Left hindlimb (tissue), 1 donor: ENCODE measurements at regions not wholly inside any gene's neighbourhood (a gene's known extent, or its start where the extent isn't known, plus 50 kb on each side); places are given as distances from the start of the nearest gene placed in this dataset.
"Not testable (repeated sequence)": the region's sequence is repeated elsewhere in the genome, so short reads cannot be mapped to it uniquely, and the experiment has no call there.

Source experiments
- DNase-seq: peaks from one replicate; pipeline ENCODE4 v3.0.0-alpha.2; 2018

GRCh38 chr6:135606392-135606791 lies 108.9 kb upstream of the AHI1 start:
- DNase-seq = no peak

GRCh38 chr6:135608031-135608430 lies 110.5 kb upstream of the AHI1 start:
- no peak for DNase-seq

- not testable (repeated sequence) for DNase-seq
Observed at GRCh38 chr6:135610192-135610591, 112.7 kb upstream of the AHI1 start.

- DNase-seq = no peak
Observed at GRCh38 chr6:135616655-135617054, 119.1 kb upstream of the AHI1 start.

GRCh38 chr6:135617222-135617621 lies 119.7 kb upstream of the AHI1 start:
- no peak for DNase-seq

- no peak for DNase-seq
Observed at GRCh38 chr6:135622081-135622480, 124.5 kb upstream of the AHI1 start.

GRCh38 chr6:135623979-135624378 lies 126.4 kb upstream of the AHI1 start:
- DNase-seq = no peak

GRCh38 chr6:135624402-135625295 lies 127.1 kb upstream of the AHI1 start:
- DNase-seq = no peak

GRCh38 chr6:135626001-135626400 lies 128.5 kb upstream of the AHI1 start:
- not testable (repeated sequence) for DNase-seq

- DNase-seq = no peak
Observed at GRCh38 chr6:135627092-135627715, 129.7 kb upstream of the AHI1 start.

GRCh38 chr6:135630789-135631376 lies 133.3 kb upstream of the AHI1 start:
- DNase-seq = peak; percentile 31

GRCh38 chr6:135631821-135632220 lies 134.3 kb upstream of the AHI1 start:
- DNase-seq = no peak

GRCh38 chr6:135633573-135633972 lies 136.0 kb upstream of the AHI1 start:
- no peak for DNase-seq

GRCh38 chr6:135637701-135638100 lies 140.2 kb upstream of the AHI1 start:
- DNase-seq = no peak

GRCh38 chr6:135638108-135638507 lies 140.6 kb upstream of the AHI1 start:
- no peak for DNase-seq

- no peak for DNase-seq
Observed at GRCh38 chr6:135640048-135640447, 142.5 kb upstream of the AHI1 start.

- no peak for DNase-seq
Observed at GRCh38 chr6:135640449-135641111, 143.0 kb upstream of the AHI1 start.

- DNase-seq = no peak
Observed at GRCh38 chr6:135642912-135643311, 145.4 kb upstream of the AHI1 start.

GRCh38 chr6:135644394-135644793 lies 146.9 kb upstream of the AHI1 start:
- no peak for DNase-seq

GRCh38 chr6:135647521-135647920 lies 150.0 kb upstream of the AHI1 start:
- DNase-seq = no peak

GRCh38 chr6:135651964-135652755 lies 154.6 kb upstream of the AHI1 start:
- no peak for DNase-seq

GRCh38 chr6:135655055-135655454 lies 157.5 kb upstream of the AHI1 start:
- DNase-seq = no peak

GRCh38 chr6:135657207-135657606 lies 159.7 kb upstream of the AHI1 start:
- DNase-seq = no peak
